Tibial nerve (tissue), 4 donors: ENCODE measurements at regions not wholly inside any gene's neighbourhood (a gene's known extent, or its start where the extent isn't known, plus 50 kb on each side); places are given as distances from the start of the nearest gene placed in this dataset.

Experiments used
- DNase-seq, 2 donors: peaks; one replicate each; pipeline ENCODE4 v3.0.0-alpha.2; 2019; ENCODE audit warnings: low spot score in 2 of 2
- H3K27ac ChIP-seq, 4 donors: fragments of 200-600 bp; sonication (generic) in 3 of 4; one replicate each; pipeline ENCODE4 v1.5.1; 2017 to 2019; ENCODE audit warnings: mild to moderate bottlenecking in 1 of 4
- H3K27me3 ChIP-seq, 2 donors: fragments of 200-600 bp; sonication (generic) in 1 of 2; one replicate each; pipeline versions ENCODE4 v1.5.1 to v1.6.0; 2017 to 2019
- H3K36me3 ChIP-seq, 3 donors: fragments of 200-600 bp; sonication (generic); one replicate each; pipeline ENCODE4 v1.5.1; 2018 to 2019
- H3K4me1 ChIP-seq, 4 donors: fragments of 200-600 bp; sonication (generic) in 3 of 4; one replicate each; pipeline ENCODE4 v1.5.1; 2017 to 2019
- H3K4me3 ChIP-seq, 4 donors: fragments of 200-600 bp; sonication (generic) in 3 of 4; one replicate each; pipeline ENCODE4 v1.5.1; 2017 to 2019; ENCODE audit warnings: mild to moderate bottlenecking in 1 of 4, moderate library complexity in 1 of 4
- H3K9me3 ChIP-seq, 4 donors: fragments of 200-600 bp; sonication (generic) in 3 of 4; one replicate each; pipeline ENCODE4 v1.5.1; 2017 to 2019
- CTCF ChIP-seq, 5 experiments: fragments of 200-600 bp in 3 of 5; fragments of 450-650 bp in 2 of 5; sonication (generic) in 3 of 5; IDR thresholded peaks; one replicate each; pipeline ENCODE4 v1.5.1; 2016 to 2019; ENCODE audit warnings: antibody characterized with exemption in 5 of 5, mild to moderate bottlenecking in 3 of 5, moderate library complexity in 2 of 5
- EP300 ChIP-seq, 2 donors: sonication (generic); formaldehyde crosslinking; IDR thresholded peaks; one replicate each; pipeline ENCODE4 v1.6.1; 2017; ENCODE audit warnings: antibody characterized with exemption in 2 of 2, mild to moderate bottlenecking in 1 of 2
- POLR2A ChIP-seq, 2 donors: fragments of 450-650 bp; IDR thresholded peaks; one replicate each; pipeline ENCODE4 v1.6.1; 2017; ENCODE audit warnings: antibody characterized with exemption in 2 of 2, mild to moderate bottlenecking in 2 of 2, moderate library complexity in 2 of 2
- WGBS, 2 donors: methylation state at CpG; one replicate each; pipeline ENCODE4 v1.1.5; 2018; 5-methylcytosine and 5-hydroxymethylcytosine counted together

DNA sequence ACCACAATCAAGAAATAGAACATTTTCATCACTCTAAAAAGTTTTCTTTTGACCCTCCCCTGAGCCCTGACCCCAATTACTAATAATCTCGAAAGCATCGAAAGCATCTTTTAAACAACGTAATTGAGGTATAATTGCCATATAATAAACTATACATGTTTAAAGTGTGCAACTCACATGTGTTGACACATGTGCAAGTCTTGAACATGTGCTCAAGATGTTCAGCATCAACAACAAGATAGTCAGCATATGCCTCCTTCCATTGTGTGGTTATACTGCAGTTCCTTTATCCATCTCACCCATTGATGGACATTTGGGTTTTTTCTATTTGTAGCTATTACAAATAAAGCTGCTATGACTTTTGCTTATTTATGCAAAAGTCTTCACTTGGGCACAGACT is 90.7 kb downstream of the RIPK4 start:
- TF ChIP-seq CTCF (IDR thresholded peaks at IDR 0.05) (no peak), POLR2A (IDR thresholded peaks at IDR 0.05) (no peak), EP300 (IDR thresholded peaks at IDR 0.05) (no peak)
- Histone ChIP-seq H3K9me3 (no peaks in the 10 kb centered on the region), H3K27ac (no peak overlapping the region), H3K36me3 (no peaks in the 10 kb centered on the region), H3K4me1 (peaks cover 0 to 23% (median 6%) of the 10 kb centered on the region in 4 donors), H3K4me3 (no peak overlapping the region), H3K27me3 (no peaks in the 10 kb centered on the region)
- 67 to 70% methylated on average over 3 of the region's 3 CpGs for WGBS, 2 donors
- DNase-seq = no peak

GRCh38 chr21:41675574-41675973 is 91.3 kb downstream of the RIPK4 start:
- WGBS, 2 donors = 62 to 65% methylated on average over 6 of the region's 6 CpGs
- Histone ChIP-seq H3K27me3 (no peaks in the 10 kb centered on the region), H3K36me3 (no peaks in the 10 kb centered on the region), H3K4me3 (no peak overlapping the region), H3K27ac (no peak overlapping the region), H3K4me1 (peaks cover 0 to 23% (median 6%) of the 10 kb centered on the region in 4 donors), H3K9me3 (no peaks in the 10 kb centered on the region)
- DNase-seq = peak in 1 of 2 donors; percentile 3
- no peak for TF ChIP-seq POLR2A (IDR thresholded peaks at IDR 0.05)
- no peak for TF ChIP-seq EP300 (IDR thresholded peaks at IDR 0.05)
- no peak for TF ChIP-seq CTCF (IDR thresholded peaks at IDR 0.05)

GRCh38 chr21:41674402-41674801 is 92.5 kb downstream of the RIPK4 start:
- TF ChIP-seq CTCF (IDR thresholded peaks at IDR 0.05) (no peak), POLR2A (IDR thresholded peaks at IDR 0.05) (no peak), EP300 (IDR thresholded peaks at IDR 0.05) (no peak)
- no peak for DNase-seq
- Histone ChIP-seq H3K36me3 (no peaks in the 10 kb centered on the region), H3K4me3 (no peak overlapping the region), H3K27me3 (no peaks in the 10 kb centered on the region), H3K27ac (no peak overlapping the region), H3K4me1 (peaks cover 0 to 15% (median 3%) of the 10 kb centered on the region in 4 donors), H3K9me3 (no peaks in the 10 kb centered on the region)
- 83 to 87% methylated on average over 6 of the region's 6 CpGs for WGBS, 2 donors

DNA sequence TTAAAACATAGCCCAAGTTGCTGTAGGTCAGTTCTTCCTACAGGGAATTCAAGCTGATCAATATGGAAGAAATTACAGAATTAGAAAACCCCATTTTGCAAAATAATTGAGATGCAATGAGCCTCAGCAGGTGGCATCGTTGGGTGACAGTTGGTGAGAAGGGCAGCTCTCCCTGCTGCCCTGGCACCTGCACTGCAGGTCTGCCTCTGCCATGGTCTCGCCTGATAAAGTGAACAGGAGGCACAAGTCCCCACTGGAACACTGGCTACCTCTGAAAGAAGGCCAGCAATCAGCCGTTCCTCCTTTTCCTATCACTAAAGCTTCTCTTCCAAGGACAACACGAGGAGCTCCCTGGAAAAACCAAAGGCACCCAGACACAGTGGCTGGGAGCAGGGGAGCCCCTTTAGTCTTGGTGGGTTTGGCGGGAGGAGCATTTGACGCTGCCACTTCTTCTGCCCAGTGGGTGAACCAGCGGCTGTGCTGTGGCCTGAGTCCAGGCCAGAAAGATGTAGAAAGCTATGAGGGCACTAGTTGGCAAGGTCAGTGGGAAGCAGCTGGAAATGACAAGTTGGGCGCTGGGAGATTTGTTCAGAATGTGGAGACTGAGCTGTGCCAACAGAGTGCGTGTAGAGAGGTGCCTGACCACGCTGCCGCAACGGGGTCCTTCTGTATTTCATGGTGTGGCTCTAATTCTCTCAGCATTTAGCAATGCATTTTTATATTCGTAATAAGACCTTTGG is 93.1 kb downstream of the RIPK4 start:
- Histone ChIP-seq H3K27ac (no peak overlapping the region), H3K4me3 (no peak overlapping the region), H3K9me3 (no peaks in the 10 kb centered on the region), H3K36me3 (no peaks in the 10 kb centered on the region), H3K27me3 (no peaks in the 10 kb centered on the region), H3K4me1 (peaks cover 0 to 9% (median 0%) of the 10 kb centered on the region in 4 donors)
- WGBS, 2 donors = 78 to 80% methylated on average over 13 of the region's 13 CpGs
- peak in 1 of 2 donors; percentile 1 for DNase-seq
- TF ChIP-seq CTCF (IDR thresholded peaks at IDR 0.05) = no peak
- no peak for TF ChIP-seq POLR2A (IDR thresholded peaks at IDR 0.05)
- TF ChIP-seq EP300 (IDR thresholded peaks at IDR 0.05) = no peak

- DNase-seq = peak in 1 of 2 donors; percentile 6
- Histone ChIP-seq H3K9me3 (no peaks in the 10 kb centered on the region), H3K27me3 (no peaks in the 10 kb centered on the region), H3K27ac (no peak overlapping the region), H3K4me3 (no peak overlapping the region), H3K4me1 (peaks cover 0 to 2% (median 0%) of the 10 kb centered on the region in 4 donors), H3K36me3 (no peaks in the 10 kb centered on the region)
- 79 to 85% methylated on average over 15 to 18 of the region's 18 CpGs for WGBS, 2 donors
- TF ChIP-seq EP300 (IDR thresholded peaks at IDR 0.05) (no peak), CTCF (IDR thresholded peaks at IDR 0.05) (no peak), POLR2A (IDR thresholded peaks at IDR 0.05) (no peak)
Observed at GRCh38 chr21:41673071-41673470, 93.8 kb downstream of the RIPK4 start.
